ENCODE measurements at regions not wholly inside any gene's neighbourhood (a gene's known extent, or its start where the extent isn't known, plus 50 kb on each side); places are given as distances from the start of the nearest gene placed in this dataset.

GRCh38 chr18:70420146-70420898 is 131.5 kb downstream of the SOCS6 start:
- Mint-ChIP-seq H3K4me1 (ENCODE audit: low read depth, unreplicated experiment) (peaks cover 34% of the 10 kb centered on the region), H3K27me3 (ENCODE audit: unreplicated experiment) (peaks cover 4% of the 10 kb centered on the region), H3K4me3 (ENCODE audit: unreplicated experiment) (no peak overlapping the region), H3K36me3 (ENCODE audit: unreplicated experiment) (no peaks in the 10 kb centered on the region), H3K9me3 (ENCODE audit: unreplicated experiment) (peaks cover 7% of the 10 kb centered on the region), H3K27ac (ENCODE audit: unreplicated experiment) (no peak overlapping the region)
- DNase-seq: no peak
- no peak for TF ChIP-seq CTCF (IDR thresholded peaks at IDR 0.05; ENCODE audit: partially characterized antibody, unreplicated experiment)

GRCh38 chr18:70419526-70419925 is 130.7 kb downstream of the SOCS6 start:
- no peak overlapping the region for H3K4me3 Mint-ChIP-seq (ENCODE audit: unreplicated experiment)
- no peak overlapping the region for H3K27ac Mint-ChIP-seq (ENCODE audit: unreplicated experiment)
- peaks cover 34% of the 10 kb centered on the region for H3K4me1 Mint-ChIP-seq (ENCODE audit: low read depth, unreplicated experiment)

GRCh38 chr18:70418546-70419311 is 129.9 kb downstream of the SOCS6 start:
- H3K36me3 Mint-ChIP-seq (ENCODE audit: unreplicated experiment): no peaks in the 10 kb centered on the region
- TF ChIP-seq CTCF (IDR thresholded peaks at IDR 0.05; ENCODE audit: partially characterized antibody, unreplicated experiment): no peak
- H3K4me3 Mint-ChIP-seq (ENCODE audit: unreplicated experiment): no peak overlapping the region
- H3K27ac Mint-ChIP-seq (ENCODE audit: unreplicated experiment): no peak overlapping the region
- peaks cover 5% of the 10 kb centered on the region for H3K9me3 Mint-ChIP-seq (ENCODE audit: unreplicated experiment)
- DNase-seq: no peak
- H3K4me1 Mint-ChIP-seq (ENCODE audit: low read depth, unreplicated experiment): peaks cover 30% of the 10 kb centered on the region
- H3K27me3 Mint-ChIP-seq (ENCODE audit: unreplicated experiment): peaks cover 4% of the 10 kb centered on the region

More at GRCh38 chr18:70419526-70419925, 130.7 kb downstream of the SOCS6 start:
- no peak for DNase-seq
- Mint-ChIP-seq H3K27me3 (ENCODE audit: unreplicated experiment) (peaks cover 4% of the 10 kb centered on the region), H3K9me3 (ENCODE audit: unreplicated experiment) (peaks cover 5% of the 10 kb centered on the region), H3K36me3 (ENCODE audit: unreplicated experiment) (no peaks in the 10 kb centered on the region)
- TF ChIP-seq CTCF (IDR thresholded peaks at IDR 0.05; ENCODE audit: partially characterized antibody, unreplicated experiment): no peak

GRCh38 chr18:70417847-70418246 is 129.0 kb downstream of the SOCS6 start:
- Mint-ChIP-seq H3K4me3 (ENCODE audit: unreplicated experiment) (no peak overlapping the region), H3K4me1 (ENCODE audit: low read depth, unreplicated experiment) (peaks cover 23% of the 10 kb centered on the region), H3K9me3 (ENCODE audit: unreplicated experiment) (peaks cover 5% of the 10 kb centered on the region), H3K36me3 (ENCODE audit: unreplicated experiment) (no peaks in the 10 kb centered on the region), H3K27me3 (ENCODE audit: unreplicated experiment) (peaks cover 4% of the 10 kb centered on the region), H3K27ac (ENCODE audit: unreplicated experiment) (no peak overlapping the region)
- TF ChIP-seq CTCF (IDR thresholded peaks at IDR 0.05; ENCODE audit: partially characterized antibody, unreplicated experiment): no peak
- no peak for DNase-seq

- TF ChIP-seq CTCF (IDR thresholded peaks at IDR 0.05; ENCODE audit: partially characterized antibody, unreplicated experiment): no peak
- H3K4me1 Mint-ChIP-seq (ENCODE audit: low read depth, unreplicated experiment): peaks cover 19% of the 10 kb centered on the region
- no peaks in the 10 kb centered on the region for H3K36me3 Mint-ChIP-seq (ENCODE audit: unreplicated experiment)
- peaks cover 4% of the 10 kb centered on the region for H3K27me3 Mint-ChIP-seq (ENCODE audit: unreplicated experiment)
- H3K9me3 Mint-ChIP-seq (ENCODE audit: unreplicated experiment): peaks cover 6% of the 10 kb centered on the region
- peak; percentile 20 for DNase-seq
- H3K4me3 Mint-ChIP-seq (ENCODE audit: unreplicated experiment): no peak overlapping the region
- peak overlapping the region; percentile 56 for H3K27ac Mint-ChIP-seq (ENCODE audit: unreplicated experiment)
Measured at GRCh38 chr18:70416496-70416895, 127.7 kb downstream of the SOCS6 start.
